ENCODE measurements at regions not wholly inside any gene's neighbourhood (a gene's known extent, or its start where the extent isn't known, plus 50 kb on each side); places are given as distances from the start of the nearest gene placed in this dataset.

- in situ Hi-C loops (cut with MboI) (no loop called here), intact Hi-C loops (cut with micrococcal nuclease; ENCODE audit: unreplicated experiment) (no loop called here)
- Histone ChIP-seq H3K4me1 (ENCODE audit: control insufficient read depth, insufficient read depth, low read length) (no peaks in the 10 kb centered on the region), H3K4me2 (ENCODE audit: control insufficient read depth, insufficient read depth) (no peak overlapping the region), H3K9ac (ENCODE audit: control insufficient read depth, insufficient read depth, low read length) (no peak overlapping the region), H3K4me3 (no peak overlapping the region), H2AFZ (ENCODE audit: control insufficient read depth, low read depth, low read length) (no peak overlapping the region), H3K27me3 (replicated peaks in 1 of 2; ENCODE audit: control insufficient read depth in 2 of 2, insufficient read depth in 2 of 2, low read length in 1 of 2) (no peaks in the 10 kb centered on the region), H3K27ac (ENCODE audit: control insufficient read depth, insufficient read depth) (no peak overlapping the region), H3K9me3 (replicated peaks; ENCODE audit: control insufficient read depth, insufficient read depth, low read length) (no peaks in the 10 kb centered on the region; the same call in 2 of the 3 replicates), H3K79me2 (ENCODE audit: control insufficient read depth, insufficient read depth, low read length) (no peaks in the 10 kb centered on the region), H3K36me3 (ENCODE audit: control insufficient read depth in 2 of 2, insufficient read depth in 2 of 2, low read length in 1 of 2) (no peaks in the 10 kb centered on the region), H4K20me1 (ENCODE audit: control insufficient read depth, insufficient read depth) (no peaks in the 10 kb centered on the region)
- BruUV-seq (replicated peaks), result no TSS peak
- DNase-seq (ENCODE audit: low read depth, low spot score), result no peak
- no peak for ATAC-seq
- TF ChIP-seq NFYA (IDR thresholded peaks at IDR 0.05; ENCODE audit: borderline replicate concordance, low read depth, low read length) (no peak), RELA (IDR thresholded peaks at IDR 0.05; ENCODE audit: borderline replicate concordance, partially characterized antibody) (no peak), CREM (IDR thresholded peaks at IDR 0.05; ENCODE audit: low read depth) (no peak), SMAD5 (IDR thresholded peaks at IDR 0.05; ENCODE audit: low read depth) (no peak), MEF2A (IDR thresholded peaks at IDR 0.05; ENCODE audit: insufficient read depth, low read depth, low read length) (no peak), GATAD2B (conservative IDR thresholded peaks at IDR 0.05; ENCODE audit: low read depth) (no peak)
- no peak for FAIRE-seq
- ChIA-PET SMC1A (ENCODE audit: uncharacterized antibody, unreplicated experiment) (interaction anchor here (0.6 kb wide), 1 partner anchor 432 kb away, joined by 3 read pairs; no protein-coding TSS in a partner anchor), POLR2A (no interaction called here), RAD21 (ENCODE audit: unreplicated experiment) (no interaction called here), CTCF (no interaction called here)
These were observed 370.2 kb downstream of the KIF16B start for GRCh38 chr20:16203096-16203495.

- intact Hi-C loops (cut with micrococcal nuclease; ENCODE audit: unreplicated experiment), result no loop called here
- Histone ChIP-seq H3K79me2 (ENCODE audit: control insufficient read depth, insufficient read depth, low read length) (no peaks in the 10 kb centered on the region), H4K20me1 (ENCODE audit: control insufficient read depth, insufficient read depth) (no peaks in the 10 kb centered on the region), H3K9me3 (replicated peaks; ENCODE audit: control insufficient read depth, insufficient read depth, low read length) (no peaks in the 10 kb centered on the region; the same call in 2 of the 3 replicates), H3K27ac (ENCODE audit: control insufficient read depth, insufficient read depth) (no peak overlapping the region), H2AFZ (ENCODE audit: control insufficient read depth, low read depth, low read length) (no peak overlapping the region), H3K4me2 (ENCODE audit: control insufficient read depth, insufficient read depth) (no peak overlapping the region), H3K4me1 (ENCODE audit: control insufficient read depth, insufficient read depth, low read length) (no peaks in the 10 kb centered on the region), H3K36me3 (ENCODE audit: control insufficient read depth in 2 of 2, insufficient read depth in 2 of 2, low read length in 1 of 2) (no peaks in the 10 kb centered on the region), H3K4me3 (no peak overlapping the region), H3K27me3 (replicated peaks in 1 of 2; ENCODE audit: control insufficient read depth in 2 of 2, insufficient read depth in 2 of 2, low read length in 1 of 2) (no peaks in the 10 kb centered on the region), H3K9ac (ENCODE audit: control insufficient read depth, insufficient read depth, low read length) (no peak overlapping the region)
- ATAC-seq (no peak), DNase-seq (ENCODE audit: low read depth, low spot score) (no peak), FAIRE-seq (no peak)
- WGBS (ENCODE audit: insufficient coverage, insufficient replicate concordance, low lambda C conversion rate, missing lambda C conversion rate), result 42% methylated on average over 4 of the region's 4 CpGs
- no TSS peak for BruUV-seq (replicated peaks)
- ChIA-PET RAD21 (ENCODE audit: unreplicated experiment) (no interaction called here), POLR2A (no interaction called here), CTCF (no interaction called here), SMC1A (ENCODE audit: uncharacterized antibody, unreplicated experiment) (interaction anchor here (2.0 kb wide), 1 partner anchor 10 kb away, joined by 4 read pairs; no protein-coding TSS in a partner anchor)
- in situ Hi-C loops (cut with MboI), result no loop called here
- TF ChIP-seq POLR2AphosphoS5 (IDR thresholded peaks at IDR 0.05; ENCODE audit: low read length) (no peak), NFYB (IDR thresholded peaks at IDR 0.05; ENCODE audit: insufficient read depth, low read depth, low read length) (no peak), BCLAF1 (IDR thresholded peaks at IDR 0.05) (no peak), PKNOX1 (IDR thresholded peaks at IDR 0.05) (peak; percentile 61), CEBPZ (IDR thresholded peaks at IDR 0.05; ENCODE audit: low read depth, low read length) (no peak)
These were observed 372.1 kb downstream of the KIF16B start for GRCh38 chr20:16201191-16201590.
